ENCODE measurements at regions not wholly inside any gene's neighbourhood (a gene's known extent, or its start where the extent isn't known, plus 50 kb on each side); places are given as distances from the start of the nearest gene placed in this dataset.

- no peak overlapping the region for H3K4me3 Mint-ChIP-seq (ENCODE audit: unreplicated experiment)
- H3K27me3 Mint-ChIP-seq (ENCODE audit: unreplicated experiment) = peaks cover 2% of the 10 kb centered on the region
- no peak overlapping the region for H3K27ac Mint-ChIP-seq (ENCODE audit: unreplicated experiment)
- no peak for TF ChIP-seq CTCF (IDR thresholded peaks at IDR 0.05; ENCODE audit: unreplicated experiment)
- no peaks in the 10 kb centered on the region for H3K36me3 Mint-ChIP-seq (ENCODE audit: low read depth, unreplicated experiment)
- no peak for DNase-seq (ENCODE audit: low spot score)
- H3K4me1 Mint-ChIP-seq (ENCODE audit: unreplicated experiment) = peaks cover 4% of the 10 kb centered on the region
- H3K9me3 Mint-ChIP-seq (ENCODE audit: unreplicated experiment) = no peaks in the 10 kb centered on the region
These were observed 627.1 kb upstream of the CCDC54 start for GRCh38 chr3:106750092-106750491.

- DNase-seq (ENCODE audit: low spot score) = no peak
- H3K9me3 Mint-ChIP-seq (ENCODE audit: unreplicated experiment) = no peaks in the 10 kb centered on the region
- no peak overlapping the region for H3K27ac Mint-ChIP-seq (ENCODE audit: unreplicated experiment)
- TF ChIP-seq CTCF (IDR thresholded peaks at IDR 0.05; ENCODE audit: unreplicated experiment) = no peak
- no peak overlapping the region for H3K4me3 Mint-ChIP-seq (ENCODE audit: unreplicated experiment)
- no peaks in the 10 kb centered on the region for H3K36me3 Mint-ChIP-seq (ENCODE audit: low read depth, unreplicated experiment)
- H3K27me3 Mint-ChIP-seq (ENCODE audit: unreplicated experiment) = peaks cover 2% of the 10 kb centered on the region
- no peaks in the 10 kb centered on the region for H3K4me1 Mint-ChIP-seq (ENCODE audit: unreplicated experiment)
These were observed 621.9 kb upstream of the CCDC54 start for GRCh38 chr3:106755336-106755735.

- no peaks in the 10 kb centered on the region for H3K4me1 Mint-ChIP-seq (ENCODE audit: unreplicated experiment)
- no peak for DNase-seq (ENCODE audit: low spot score)
- peaks cover 2% of the 10 kb centered on the region for H3K27me3 Mint-ChIP-seq (ENCODE audit: unreplicated experiment)
- H3K27ac Mint-ChIP-seq (ENCODE audit: unreplicated experiment) = no peak overlapping the region
- no peak for TF ChIP-seq CTCF (IDR thresholded peaks at IDR 0.05; ENCODE audit: unreplicated experiment)
- H3K4me3 Mint-ChIP-seq (ENCODE audit: unreplicated experiment) = no peak overlapping the region
- H3K36me3 Mint-ChIP-seq (ENCODE audit: low read depth, unreplicated experiment) = no peaks in the 10 kb centered on the region
- no peaks in the 10 kb centered on the region for H3K9me3 Mint-ChIP-seq (ENCODE audit: unreplicated experiment)
These were observed 620.3 kb upstream of the CCDC54 start for GRCh38 chr3:106756901-106757300.

- Mint-ChIP-seq H3K4me1 (ENCODE audit: unreplicated experiment) (no peaks in the 10 kb centered on the region), H3K4me3 (ENCODE audit: unreplicated experiment) (no peak overlapping the region), H3K27me3 (ENCODE audit: unreplicated experiment) (no peaks in the 10 kb centered on the region), H3K9me3 (ENCODE audit: unreplicated experiment) (no peaks in the 10 kb centered on the region), H3K36me3 (ENCODE audit: low read depth, unreplicated experiment) (no peaks in the 10 kb centered on the region), H3K27ac (ENCODE audit: unreplicated experiment) (no peak overlapping the region)
- TF ChIP-seq CTCF (IDR thresholded peaks at IDR 0.05; ENCODE audit: unreplicated experiment) = no peak
- DNase-seq (ENCODE audit: low spot score) = no peak
These were observed 618.8 kb upstream of the CCDC54 start for GRCh38 chr3:106758459-106758858.

- DNase-seq (ENCODE audit: low spot score) = no peak
- no peaks in the 10 kb centered on the region for H3K9me3 Mint-ChIP-seq (ENCODE audit: unreplicated experiment)
- H3K27ac Mint-ChIP-seq (ENCODE audit: unreplicated experiment) = no peak overlapping the region
- no peak for TF ChIP-seq CTCF (IDR thresholded peaks at IDR 0.05; ENCODE audit: unreplicated experiment)
- H3K27me3 Mint-ChIP-seq (ENCODE audit: unreplicated experiment) = no peaks in the 10 kb centered on the region
- H3K4me3 Mint-ChIP-seq (ENCODE audit: unreplicated experiment) = no peak overlapping the region
- H3K4me1 Mint-ChIP-seq (ENCODE audit: unreplicated experiment) = no peaks in the 10 kb centered on the region
- no peaks in the 10 kb centered on the region for H3K36me3 Mint-ChIP-seq (ENCODE audit: low read depth, unreplicated experiment)
These were observed 617.5 kb upstream of the CCDC54 start for GRCh38 chr3:106759731-106760130.

Measured in endothelial cell (in vitro differentiated cells).